ENCODE measurements at regions not wholly inside any gene's neighbourhood (a gene's known extent, or its start where the extent isn't known, plus 50 kb on each side); places are given as distances from the start of the nearest gene placed in this dataset.
A peak's percentile ranks its signal among the peaks of the same experiment; 100 is the strongest.

- no peak for DNase-seq (ENCODE audit: low read depth in 6 of 9, low spot score in 9 of 9)
- WGBS = 91% methylated on average over 1 of the region's 1 CpG
- Histone ChIP-seq H3K4me3 (ENCODE audit: low read length in 2 of 2) (no peak overlapping the region), H3K27ac (ENCODE audit: low read depth in 1 of 2, low read length in 1 of 2) (no peak overlapping the region), H3K4me1 (ENCODE audit: control insufficient read depth in 2 of 2, insufficient read depth in 2 of 2, low read length in 2 of 2) (no peaks in the 10 kb centered on the region), H3K9me3 (ENCODE audit: control insufficient read depth in 2 of 2, insufficient read depth in 1 of 2, low read length in 1 of 2) (no peaks in the 10 kb centered on the region), H3K27me3 (ENCODE audit: control insufficient read depth in 2 of 2, insufficient read depth in 1 of 2, low read length in 1 of 2) (no peaks in the 10 kb centered on the region), H3K36me3 (ENCODE audit: control insufficient read depth in 2 of 2, insufficient read depth in 2 of 2, low read length in 1 of 2) (no peaks in the 10 kb centered on the region)
Measured at GRCh38 chr1:82640352-82640751, 839.6 kb downstream of the ADGRL2 start.

DNA sequence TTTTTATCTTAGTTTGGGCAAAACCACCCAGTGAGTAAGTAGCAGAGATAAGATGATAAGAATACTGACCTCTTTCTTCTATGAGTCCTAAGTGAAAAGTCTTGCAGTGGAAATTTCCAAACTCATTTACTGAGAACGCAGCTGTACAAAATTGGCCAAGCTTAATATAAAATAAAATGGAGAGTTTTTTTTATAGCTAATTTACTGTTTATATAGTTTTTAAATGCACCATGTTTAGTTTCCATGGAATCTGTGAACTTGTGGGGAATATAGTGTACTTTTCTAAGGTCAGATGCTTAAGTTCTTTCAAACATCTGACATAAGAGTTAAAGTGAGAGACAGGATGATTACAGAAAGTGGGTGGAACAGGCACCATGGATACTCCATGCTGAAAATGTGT lies 833.5 kb downstream of the ADGRL2 start:
- no peaks in the 10 kb centered on the region for H3K4me1 ChIP-seq (ENCODE audit: control insufficient read depth in 2 of 2, insufficient read depth in 2 of 2, low read length in 2 of 2)
- no peaks in the 10 kb centered on the region for H3K9me3 ChIP-seq (ENCODE audit: control insufficient read depth in 2 of 2, insufficient read depth in 1 of 2, low read length in 1 of 2)

DNA sequence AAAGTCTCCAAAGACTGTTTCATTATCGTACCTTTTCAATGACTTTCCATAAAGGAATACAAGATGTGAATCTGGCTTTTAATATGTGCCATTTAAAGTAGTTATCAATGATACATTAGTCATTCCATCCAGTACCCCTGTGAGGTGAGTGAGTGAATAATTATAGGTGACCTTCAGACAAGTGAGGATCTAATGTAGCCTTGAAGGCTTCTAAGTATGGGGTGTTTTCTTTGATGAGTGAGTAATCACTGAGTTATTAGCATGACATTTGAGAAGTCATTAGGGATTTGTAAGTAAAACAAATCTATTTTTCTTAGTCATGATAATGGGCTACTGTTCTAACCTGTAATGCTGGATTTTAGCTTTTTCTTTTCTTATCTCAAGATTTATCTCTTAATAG lies 831.4 kb downstream of the ADGRL2 start:
- no peak overlapping the region for H3K27ac ChIP-seq (ENCODE audit: low read depth in 1 of 2, low read length in 1 of 2)
- no peaks in the 10 kb centered on the region for H3K27me3 ChIP-seq (ENCODE audit: control insufficient read depth in 2 of 2, insufficient read depth in 1 of 2, low read length in 1 of 2)
- no peaks in the 10 kb centered on the region for H3K36me3 ChIP-seq (ENCODE audit: control insufficient read depth in 2 of 2, insufficient read depth in 2 of 2, low read length in 1 of 2)
- H3K4me1 ChIP-seq (ENCODE audit: control insufficient read depth in 2 of 2, insufficient read depth in 2 of 2, low read length in 2 of 2) = no peaks in the 10 kb centered on the region
- DNase-seq (ENCODE audit: low read depth in 6 of 9, low spot score in 9 of 9) = no peak
- H3K4me3 ChIP-seq (ENCODE audit: low read length in 2 of 2) = no peak overlapping the region
- 91% methylated on average over 1 of the region's 1 CpG for WGBS
- no peaks in the 10 kb centered on the region for H3K9me3 ChIP-seq (ENCODE audit: control insufficient read depth in 2 of 2, insufficient read depth in 1 of 2, low read length in 1 of 2)

More for the DNA sequence above, 833.5 kb downstream of the ADGRL2 start:
- WGBS = 51% methylated on average over 1 of the region's 1 CpG
- no peak overlapping the region for H3K27ac ChIP-seq (ENCODE audit: low read depth in 1 of 2, low read length in 1 of 2)
- H3K27me3 ChIP-seq (ENCODE audit: control insufficient read depth in 2 of 2, insufficient read depth in 1 of 2, low read length in 1 of 2) = no peaks in the 10 kb centered on the region
- no peak overlapping the region for H3K4me3 ChIP-seq (ENCODE audit: low read length in 2 of 2)
- DNase-seq (ENCODE audit: low read depth in 6 of 9, low spot score in 9 of 9) = no peak
- no peaks in the 10 kb centered on the region for H3K36me3 ChIP-seq (ENCODE audit: control insufficient read depth in 2 of 2, insufficient read depth in 2 of 2, low read length in 1 of 2)

- H3K36me3 ChIP-seq (ENCODE audit: control insufficient read depth in 2 of 2, insufficient read depth in 2 of 2, low read length in 1 of 2) = no peaks in the 10 kb centered on the region
- WGBS = 96% methylated on average over 2 of the region's 2 CpGs
- H3K9me3 ChIP-seq (ENCODE audit: control insufficient read depth in 2 of 2, insufficient read depth in 1 of 2, low read length in 1 of 2) = no peaks in the 10 kb centered on the region
- no peaks in the 10 kb centered on the region for H3K27me3 ChIP-seq (ENCODE audit: control insufficient read depth in 2 of 2, insufficient read depth in 1 of 2, low read length in 1 of 2)
- H3K4me3 ChIP-seq (ENCODE audit: low read length in 2 of 2) = no peak overlapping the region
- no peak for DNase-seq (ENCODE audit: low read depth in 6 of 9, low spot score in 9 of 9)
- no peak overlapping the region for H3K27ac ChIP-seq (ENCODE audit: low read depth in 1 of 2, low read length in 1 of 2)
- no peaks in the 10 kb centered on the region for H3K4me1 ChIP-seq (ENCODE audit: control insufficient read depth in 2 of 2, insufficient read depth in 2 of 2, low read length in 2 of 2)
Measured at GRCh38 chr1:82628887-82629286, 828.2 kb downstream of the ADGRL2 start.

- WGBS = 92% methylated on average over 1 of the region's 1 CpG
- Histone ChIP-seq H3K4me1 (ENCODE audit: control insufficient read depth in 2 of 2, insufficient read depth in 2 of 2, low read length in 2 of 2) (no peaks in the 10 kb centered on the region), H3K27ac (ENCODE audit: low read depth in 1 of 2, low read length in 1 of 2) (no peak overlapping the region), H3K4me3 (ENCODE audit: low read length in 2 of 2) (no peak overlapping the region), H3K36me3 (ENCODE audit: control insufficient read depth in 2 of 2, insufficient read depth in 2 of 2, low read length in 1 of 2) (no peaks in the 10 kb centered on the region), H3K9me3 (ENCODE audit: control insufficient read depth in 2 of 2, insufficient read depth in 1 of 2, low read length in 1 of 2) (no peaks in the 10 kb centered on the region), H3K27me3 (ENCODE audit: control insufficient read depth in 2 of 2, insufficient read depth in 1 of 2, low read length in 1 of 2) (no peaks in the 10 kb centered on the region)
- peak in 1 of 9 donors; percentile 23 for DNase-seq (ENCODE audit: low read depth in 6 of 9, low spot score in 9 of 9)
Measured at GRCh38 chr1:82625537-82625936, 824.8 kb downstream of the ADGRL2 start.

- no peak for DNase-seq (ENCODE audit: low read depth in 6 of 9, low spot score in 9 of 9)
- Histone ChIP-seq H3K9me3 (ENCODE audit: control insufficient read depth in 2 of 2, insufficient read depth in 1 of 2, low read length in 1 of 2) (no peaks in the 10 kb centered on the region), H3K27ac (ENCODE audit: low read depth in 1 of 2, low read length in 1 of 2) (no peak overlapping the region), H3K27me3 (ENCODE audit: control insufficient read depth in 2 of 2, insufficient read depth in 1 of 2, low read length in 1 of 2) (no peaks in the 10 kb centered on the region), H3K36me3 (ENCODE audit: control insufficient read depth in 2 of 2, insufficient read depth in 2 of 2, low read length in 1 of 2) (no peaks in the 10 kb centered on the region), H3K4me3 (ENCODE audit: low read length in 2 of 2) (no peak overlapping the region), H3K4me1 (ENCODE audit: control insufficient read depth in 2 of 2, insufficient read depth in 2 of 2, low read length in 2 of 2) (no peaks in the 10 kb centered on the region)
- 98% methylated on average over 5 of the region's 5 CpGs for WGBS
Measured at GRCh38 chr1:82621076-82621475, 820.3 kb downstream of the ADGRL2 start.

DNA sequence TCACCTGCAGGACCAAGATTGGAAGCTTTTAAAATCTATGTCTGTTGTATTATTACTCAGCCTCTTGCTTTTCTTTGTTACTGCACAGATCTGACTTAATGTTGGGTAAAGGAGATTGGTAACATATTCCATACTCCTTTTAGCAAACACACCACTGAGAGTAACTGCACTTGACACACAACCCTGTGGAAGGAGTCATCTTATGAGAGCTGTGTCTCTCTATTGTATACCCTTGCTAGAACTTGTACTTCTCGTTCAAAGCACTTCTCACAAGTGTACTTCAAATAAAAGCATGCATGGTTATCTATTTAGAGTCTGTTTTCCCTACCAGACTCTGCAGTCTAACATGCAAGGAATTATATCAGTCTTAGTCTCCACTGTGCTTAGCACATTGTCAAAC lies 813.4 kb downstream of the ADGRL2 start:
- no peak overlapping the region for H3K4me3 ChIP-seq (ENCODE audit: low read length in 2 of 2)
- no peak overlapping the region for H3K27ac ChIP-seq (ENCODE audit: low read depth in 1 of 2, low read length in 1 of 2)
- H3K27me3 ChIP-seq (ENCODE audit: control insufficient read depth in 2 of 2, insufficient read depth in 1 of 2, low read length in 1 of 2) = no peaks in the 10 kb centered on the region
- H3K4me1 ChIP-seq (ENCODE audit: control insufficient read depth in 2 of 2, insufficient read depth in 2 of 2, low read length in 2 of 2) = no peaks in the 10 kb centered on the region
- H3K36me3 ChIP-seq (ENCODE audit: control insufficient read depth in 2 of 2, insufficient read depth in 2 of 2, low read length in 1 of 2) = no peaks in the 10 kb centered on the region
- no peak for DNase-seq (ENCODE audit: low read depth in 6 of 9, low spot score in 9 of 9)
- no peaks in the 10 kb centered on the region for H3K9me3 ChIP-seq (ENCODE audit: control insufficient read depth in 2 of 2, insufficient read depth in 1 of 2, low read length in 1 of 2)
- 93% methylated on average over 1 of the region's 1 CpG for WGBS

DNA sequence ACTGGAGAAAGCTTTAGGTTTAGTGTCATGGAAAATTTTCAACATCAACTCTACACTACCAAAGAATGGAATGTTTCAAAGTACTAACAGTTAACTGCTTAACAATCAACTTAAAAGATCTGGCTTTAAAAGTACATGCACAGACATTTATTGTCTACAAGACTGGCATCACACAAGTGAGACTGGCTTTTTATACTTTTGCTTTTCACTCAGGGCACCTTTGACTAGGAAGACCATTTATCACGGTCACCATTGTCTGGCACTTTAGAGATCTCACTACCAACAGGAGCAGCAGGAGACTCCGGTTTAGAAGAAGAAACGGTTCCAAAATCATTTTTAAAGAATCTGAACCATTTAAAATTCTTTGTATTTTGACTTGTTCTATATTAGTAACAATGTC lies 812.3 kb downstream of the ADGRL2 start:
- Histone ChIP-seq H3K36me3 (ENCODE audit: control insufficient read depth in 2 of 2, insufficient read depth in 2 of 2, low read length in 1 of 2) (no peaks in the 10 kb centered on the region), H3K4me3 (ENCODE audit: low read length in 2 of 2) (no peak overlapping the region), H3K4me1 (ENCODE audit: control insufficient read depth in 2 of 2, insufficient read depth in 2 of 2, low read length in 2 of 2) (no peaks in the 10 kb centered on the region), H3K27ac (ENCODE audit: low read depth in 1 of 2, low read length in 1 of 2) (no peak overlapping the region), H3K9me3 (ENCODE audit: control insufficient read depth in 2 of 2, insufficient read depth in 1 of 2, low read length in 1 of 2) (no peaks in the 10 kb centered on the region), H3K27me3 (ENCODE audit: control insufficient read depth in 2 of 2, insufficient read depth in 1 of 2, low read length in 1 of 2) (no peaks in the 10 kb centered on the region)
- DNase-seq (ENCODE audit: low read depth in 6 of 9, low spot score in 9 of 9) = no peak
- WGBS = 78% methylated on average over 3 of the region's 3 CpGs

- DNase-seq (ENCODE audit: low read depth in 6 of 9, low spot score in 9 of 9) = no peak
- WGBS = 94% methylated on average over 1 of the region's 1 CpG
Measured at GRCh38 chr1:82606546-82606945, 805.8 kb downstream of the ADGRL2 start.

GRCh38 chr1:82604524-82604923 lies 803.8 kb downstream of the ADGRL2 start:
- H3K27ac ChIP-seq (ENCODE audit: low read depth in 1 of 2, low read length in 1 of 2) = no peak overlapping the region
- H3K4me3 ChIP-seq (ENCODE audit: low read length in 2 of 2) = no peak overlapping the region
- H3K9me3 ChIP-seq (ENCODE audit: control insufficient read depth in 2 of 2, insufficient read depth in 1 of 2, low read length in 1 of 2) = no peaks in the 10 kb centered on the region
- H3K36me3 ChIP-seq (ENCODE audit: control insufficient read depth in 2 of 2, insufficient read depth in 2 of 2, low read length in 1 of 2) = no peaks in the 10 kb centered on the region
- DNase-seq (ENCODE audit: low read depth in 6 of 9, low spot score in 9 of 9) = no peak
- H3K27me3 ChIP-seq (ENCODE audit: control insufficient read depth in 2 of 2, insufficient read depth in 1 of 2, low read length in 1 of 2) = no peaks in the 10 kb centered on the region
- 73% methylated on average over 4 of the region's 4 CpGs for WGBS
- H3K4me1 ChIP-seq (ENCODE audit: control insufficient read depth in 2 of 2, insufficient read depth in 2 of 2, low read length in 2 of 2) = no peaks in the 10 kb centered on the region

More at GRCh38 chr1:82606546-82606945, 805.8 kb downstream of the ADGRL2 start:
- no peaks in the 10 kb centered on the region for H3K27me3 ChIP-seq (ENCODE audit: control insufficient read depth in 2 of 2, insufficient read depth in 1 of 2, low read length in 1 of 2)
- no peaks in the 10 kb centered on the region for H3K4me1 ChIP-seq (ENCODE audit: control insufficient read depth in 2 of 2, insufficient read depth in 2 of 2, low read length in 2 of 2)
- H3K36me3 ChIP-seq (ENCODE audit: control insufficient read depth in 2 of 2, insufficient read depth in 2 of 2, low read length in 1 of 2) = no peaks in the 10 kb centered on the region
- no peak overlapping the region for H3K4me3 ChIP-seq (ENCODE audit: low read length in 2 of 2)
- H3K27ac ChIP-seq (ENCODE audit: low read depth in 1 of 2, low read length in 1 of 2) = no peak overlapping the region
- H3K9me3 ChIP-seq (ENCODE audit: control insufficient read depth in 2 of 2, insufficient read depth in 1 of 2, low read length in 1 of 2) = no peaks in the 10 kb centered on the region
